NCI-H748 (cell line): ENCODE measurements at regions not wholly inside any gene's neighbourhood (a gene's known extent, or its start where the extent isn't known, plus 50 kb on each side); places are given as distances from the start of the nearest gene placed in this dataset.

Experiments used
- DNase-seq: peaks from one replicate; lab custom pipeline; 2025; ENCODE audit not compliant: unreplicated experiment; lab: John Stamatoyannopoulos, UW

DNA sequence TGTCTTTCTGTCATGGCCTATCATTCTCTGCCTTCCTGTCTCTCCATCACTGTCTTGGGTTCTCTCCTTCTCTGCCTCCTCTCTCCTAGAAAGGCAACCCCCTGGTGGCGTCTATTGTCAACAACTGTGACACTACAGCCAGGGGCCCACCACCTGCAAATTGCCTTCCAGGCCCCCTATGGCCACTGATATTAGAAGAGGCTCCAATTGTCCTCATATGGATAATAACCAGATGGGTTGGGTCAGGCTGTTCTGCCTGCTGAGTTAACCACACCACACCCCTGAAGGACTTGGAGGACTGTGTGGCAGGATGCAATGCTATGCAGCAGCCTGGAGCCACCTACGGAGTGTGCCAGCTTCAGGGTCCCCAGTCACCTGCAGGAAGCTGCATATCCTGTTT is 665.0 kb downstream of the NTRK3 start:
- peak; percentile 21 for DNase-seq

DNA sequence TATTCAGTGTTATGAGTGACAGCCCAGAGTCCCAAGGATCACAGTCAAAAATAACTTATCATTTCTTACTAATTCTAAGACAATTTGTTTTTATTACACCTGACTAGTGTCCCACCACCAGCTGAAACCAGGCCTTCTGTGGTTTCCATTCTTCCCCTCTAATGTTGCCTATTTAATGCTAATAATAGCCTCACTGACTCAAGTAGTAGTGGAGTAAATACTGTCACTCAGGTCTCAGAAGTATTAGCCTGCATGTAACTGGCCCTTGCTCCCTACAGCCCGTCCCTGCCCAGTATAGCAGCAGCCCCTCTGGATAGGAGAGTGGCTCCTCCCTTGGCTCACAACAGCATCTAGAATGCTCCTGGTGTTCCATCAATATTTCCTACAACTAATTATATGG is 665.5 kb downstream of the NTRK3 start:
- DNase-seq, result no peak

GRCh38 chr15:87589134-87589533 is 667.4 kb downstream of the NTRK3 start:
- DNase-seq, result no peak

DNA sequence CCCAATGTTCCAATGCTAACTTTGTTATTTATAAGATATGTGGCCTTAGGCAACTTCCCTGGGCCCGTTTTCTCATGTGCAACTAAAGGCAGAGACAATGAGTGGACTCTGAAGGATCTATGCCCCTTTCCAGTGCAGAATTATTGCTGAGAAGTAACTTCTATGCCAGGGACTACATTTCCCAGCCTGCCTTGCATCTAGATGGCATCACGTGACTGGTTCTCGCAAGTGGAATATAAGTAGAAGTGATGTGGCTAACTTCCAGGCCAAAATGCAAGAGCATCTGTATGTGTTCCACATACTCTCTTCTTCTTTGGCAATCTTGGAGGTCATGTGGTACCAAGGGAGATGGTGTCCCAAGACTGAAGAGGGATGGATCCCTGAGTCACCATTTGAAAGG is 674.4 kb downstream of the NTRK3 start:
- no peak for DNase-seq

DNA sequence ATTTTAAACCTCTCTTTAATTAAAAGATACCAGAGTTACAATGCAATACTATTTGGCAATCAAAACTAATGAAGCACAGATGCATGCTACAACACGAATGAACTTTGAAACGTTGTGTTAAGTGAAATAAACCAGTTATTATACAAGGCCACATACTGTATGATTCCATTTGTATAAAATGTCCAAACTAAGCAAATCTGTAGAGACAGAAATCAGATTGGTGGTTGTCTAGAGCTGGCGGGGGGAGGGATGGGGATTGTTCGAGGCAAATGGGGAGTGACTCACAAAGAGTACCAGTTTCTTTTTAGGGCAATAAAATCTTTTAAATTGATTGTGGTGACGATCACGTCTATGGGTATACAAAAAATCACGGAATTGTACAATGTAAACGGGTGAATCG is 677.0 kb downstream of the NTRK3 start:
- no peak for DNase-seq

- DNase-seq, result no peak
Observed at GRCh38 chr15:87578776-87579175, 677.8 kb downstream of the NTRK3 start.

- no peak for DNase-seq
Observed at GRCh38 chr15:87577336-87577735, 679.2 kb downstream of the NTRK3 start.

DNA sequence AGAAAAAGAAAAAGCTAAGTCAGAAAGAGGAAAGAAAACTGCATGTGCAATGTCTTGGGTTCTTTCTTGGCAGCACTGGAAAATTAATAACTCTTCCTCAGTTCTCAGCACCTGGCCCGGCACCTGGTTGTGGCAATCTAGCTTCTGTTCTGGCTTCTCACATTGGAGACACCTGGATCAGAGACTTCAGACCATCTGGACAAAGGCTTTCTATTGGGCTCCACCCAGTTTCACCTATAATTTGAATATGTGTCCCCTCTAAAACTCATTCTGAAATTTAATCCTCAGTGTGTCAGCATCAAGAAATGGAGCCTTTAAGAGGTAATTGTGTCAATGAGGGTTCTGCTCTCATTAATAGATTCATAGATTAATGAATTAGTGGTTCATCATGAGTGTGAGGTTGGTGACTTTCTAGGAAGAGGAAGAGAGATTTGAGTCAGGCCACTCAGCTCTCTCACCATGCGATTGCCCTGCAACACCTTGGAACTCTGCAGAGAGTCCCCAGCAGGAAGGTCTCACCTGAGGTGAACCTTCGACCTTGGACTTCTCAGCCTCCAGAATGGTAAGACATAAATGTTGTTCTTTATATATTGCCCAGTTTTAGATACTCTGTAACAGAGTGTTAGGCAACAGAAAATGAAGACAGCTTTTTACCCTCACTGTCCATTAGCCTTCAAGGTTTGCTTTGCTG is 679.9 kb downstream of the NTRK3 start:
- DNase-seq, result peak; percentile 32

DNA sequence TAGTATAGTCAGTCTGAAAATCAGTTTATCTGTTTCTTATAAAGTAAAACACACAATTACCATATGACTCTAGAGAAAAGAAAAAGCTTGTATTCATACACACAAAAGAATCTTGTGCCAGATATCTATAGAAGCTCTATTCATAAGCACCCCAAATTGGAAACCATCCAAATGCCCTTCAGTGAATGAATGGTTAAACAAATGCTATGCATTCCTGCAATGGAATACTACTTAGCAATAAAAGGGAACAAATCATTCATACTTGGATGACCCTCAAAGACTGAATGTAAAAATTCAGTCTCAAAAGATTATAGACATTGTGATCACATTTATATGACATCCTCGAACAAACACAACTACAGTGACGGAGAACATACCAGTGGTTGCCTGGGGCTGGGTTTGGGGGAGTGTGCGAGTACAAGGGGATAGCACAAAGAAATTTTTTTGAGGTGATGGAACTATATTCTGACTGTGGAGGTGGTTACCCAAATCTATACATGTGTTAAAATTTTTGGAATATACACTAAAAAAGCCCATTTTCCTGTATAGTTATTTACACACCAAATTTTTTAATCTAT is 680.6 kb downstream of the NTRK3 start:
- DNase-seq, result peak; percentile 25

DNA sequence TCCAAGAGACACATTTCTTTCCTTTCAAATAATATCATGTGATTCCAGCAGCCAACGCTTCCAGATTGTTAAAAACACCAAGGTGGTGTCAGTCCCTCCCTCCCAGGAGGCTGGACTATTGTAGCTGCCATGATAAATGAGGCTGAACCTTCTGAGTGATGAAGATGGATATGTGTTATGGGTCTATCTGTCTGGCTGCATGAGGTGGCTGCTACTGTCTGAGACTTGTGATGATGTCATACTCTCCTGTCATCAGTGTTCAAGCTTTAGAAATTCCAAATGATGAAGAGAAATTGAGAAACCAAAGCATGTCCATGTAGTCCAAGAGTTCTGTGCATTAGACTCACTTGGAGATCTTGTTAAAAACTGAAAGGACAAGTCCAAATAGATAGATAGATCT is 683.0 kb downstream of the NTRK3 start:
- DNase-seq, result no peak

DNA sequence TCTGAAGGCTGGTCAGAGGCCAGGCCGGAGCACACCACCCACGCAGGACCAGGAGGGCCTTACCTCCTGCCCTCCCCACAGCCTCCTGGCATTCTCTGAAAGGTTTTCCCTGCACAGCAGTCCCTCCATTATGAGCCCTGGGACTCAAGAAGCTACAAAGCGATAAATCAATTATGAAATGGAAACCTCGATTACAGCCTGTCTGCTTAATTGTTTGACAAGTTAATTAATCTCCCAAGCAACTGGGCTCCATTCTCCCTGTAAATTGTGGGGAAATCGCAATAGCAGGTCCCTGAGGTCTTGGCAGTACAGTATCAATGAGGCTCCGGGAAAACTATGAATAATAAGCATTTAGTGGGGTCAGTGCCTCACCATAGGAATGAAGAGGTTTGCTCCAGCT is 683.5 kb downstream of the NTRK3 start:
- DNase-seq, result no peak

DNA sequence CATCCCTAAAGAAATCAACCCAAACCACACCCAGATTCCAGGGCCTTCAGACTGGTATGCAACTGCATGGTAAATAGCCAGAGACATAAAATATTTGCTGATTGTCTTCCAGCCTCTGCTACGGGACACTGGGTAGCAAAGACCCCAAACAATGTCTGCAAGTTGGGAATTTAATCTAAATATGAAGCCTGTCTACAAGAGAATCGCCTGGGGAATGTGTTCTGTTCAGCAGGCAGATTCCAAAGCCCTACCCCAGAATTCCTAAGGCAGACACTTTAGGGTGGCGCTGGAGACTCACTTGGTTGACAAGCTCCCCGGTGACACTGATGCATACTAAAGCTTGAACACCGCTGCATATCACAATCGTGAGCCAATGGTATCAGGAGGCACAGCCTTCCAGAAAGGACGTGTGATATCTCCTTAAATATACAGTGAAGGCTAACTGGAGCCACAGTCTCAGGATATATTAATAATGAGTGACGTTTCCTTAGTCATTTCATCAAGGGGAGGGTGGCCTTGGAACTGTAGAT is 684.1 kb downstream of the NTRK3 start:
- DNase-seq, result no peak

- DNase-seq, result no peak
Observed at GRCh38 chr15:87570206-87570605, 686.3 kb downstream of the NTRK3 start.

DNA sequence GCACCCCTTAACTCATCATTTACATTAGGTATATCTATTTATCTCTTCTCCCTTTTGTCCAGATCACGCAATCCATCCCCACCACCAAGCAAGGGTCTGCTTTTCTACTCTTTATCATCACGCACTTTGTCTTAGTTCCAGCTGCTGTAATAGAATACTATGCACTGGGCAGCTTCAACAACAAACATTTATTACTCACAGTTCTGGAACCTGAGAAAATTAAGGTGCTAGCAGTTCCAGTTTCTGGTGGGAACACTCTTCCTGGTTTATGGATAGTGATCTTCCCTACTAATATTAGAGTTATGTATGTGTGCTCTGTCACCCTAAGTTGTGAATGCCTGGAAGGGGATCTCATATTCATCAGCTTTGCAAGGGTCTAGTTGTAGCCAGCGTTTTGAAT is 687.0 kb downstream of the NTRK3 start:
- DNase-seq, result no peak

DNA sequence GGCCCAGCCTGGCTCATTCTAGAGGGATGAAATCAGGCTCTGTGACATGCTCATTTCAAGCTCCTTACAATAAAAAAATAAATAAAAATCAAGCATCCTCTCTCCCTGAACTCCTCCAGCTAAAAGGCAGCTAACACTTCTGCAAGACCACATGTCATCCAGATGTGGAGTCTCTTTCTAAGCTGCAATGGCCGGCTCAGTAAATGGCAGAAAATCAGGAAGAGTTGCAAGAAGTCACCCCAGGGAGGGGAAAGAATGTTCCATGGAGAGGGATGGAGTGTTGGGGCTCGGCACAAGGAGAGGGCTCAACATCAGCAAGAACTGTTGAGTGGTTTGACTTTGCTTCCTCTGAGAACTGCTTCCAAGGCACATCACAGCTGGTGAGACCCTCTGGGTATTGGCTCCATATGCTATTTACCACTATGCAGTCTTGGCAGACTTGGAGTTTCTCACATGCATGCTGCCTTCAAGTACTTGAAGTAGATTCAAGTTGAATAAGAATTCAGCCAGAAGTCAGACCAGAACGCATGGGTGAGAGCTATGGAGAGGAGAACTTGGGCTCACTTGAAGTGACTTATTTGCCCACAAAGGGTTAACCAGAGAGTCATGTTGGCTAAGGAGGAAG is 689.0 kb downstream of the NTRK3 start:
- no peak for DNase-seq

DNA sequence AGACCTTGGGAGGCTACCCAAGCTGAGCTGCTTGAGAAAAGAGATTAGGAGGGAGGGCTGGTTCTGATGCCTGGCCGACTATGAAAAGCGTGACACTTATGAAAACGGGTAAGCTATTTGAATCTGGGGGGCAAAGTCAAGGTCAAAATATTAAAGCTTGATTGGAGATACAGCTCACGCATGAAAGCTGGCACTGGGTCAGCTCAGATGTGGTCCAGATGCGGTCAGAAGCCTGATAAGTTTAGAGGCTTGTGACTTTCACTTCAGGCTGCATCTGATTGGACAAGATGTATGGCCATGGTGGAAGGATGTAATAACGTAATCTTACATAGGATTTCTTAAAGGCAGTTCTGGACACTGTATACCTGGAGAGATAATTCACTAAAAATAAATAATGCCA is 690.3 kb downstream of the NTRK3 start:
- no peak for DNase-seq

DNA sequence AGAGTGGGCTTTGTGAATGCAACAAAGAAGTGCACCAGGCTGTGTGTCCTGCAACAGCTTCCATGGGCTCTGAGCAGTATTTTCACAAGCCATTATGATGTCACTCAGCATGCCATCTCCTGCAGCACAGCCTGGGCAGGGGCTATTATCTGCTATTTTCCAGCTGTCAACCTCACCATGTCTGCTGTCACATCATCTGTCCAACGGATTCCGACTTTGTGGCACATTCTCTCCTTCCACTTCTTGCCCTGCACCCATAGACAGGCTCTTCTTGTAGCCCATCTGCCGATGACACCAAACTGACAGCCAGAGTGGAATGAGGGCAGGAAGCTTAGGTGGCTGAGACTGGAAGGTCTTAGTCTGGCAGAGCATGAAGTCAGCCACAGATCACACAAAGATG is 691.9 kb downstream of the NTRK3 start:
- DNase-seq, result no peak

DNA sequence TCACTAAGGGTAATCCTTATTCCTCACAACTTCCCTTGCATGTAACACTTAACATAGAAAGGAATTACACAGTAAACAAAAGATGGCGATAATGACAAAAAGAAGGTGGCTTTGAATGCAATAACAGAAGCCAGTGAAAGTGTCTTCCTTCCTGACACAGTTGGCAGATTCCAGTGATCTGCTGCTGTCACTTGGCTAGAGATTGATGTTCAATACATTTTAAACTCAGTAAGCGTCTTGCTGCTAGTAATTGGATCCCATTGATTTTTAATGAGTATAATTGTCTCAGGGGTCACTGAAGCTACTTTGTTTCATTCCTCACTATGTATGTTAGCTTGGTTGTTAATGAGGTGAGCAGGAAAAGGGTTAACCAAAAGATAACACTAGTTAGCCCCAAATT is 692.7 kb downstream of the NTRK3 start:
- DNase-seq, result peak; percentile 67

DNA sequence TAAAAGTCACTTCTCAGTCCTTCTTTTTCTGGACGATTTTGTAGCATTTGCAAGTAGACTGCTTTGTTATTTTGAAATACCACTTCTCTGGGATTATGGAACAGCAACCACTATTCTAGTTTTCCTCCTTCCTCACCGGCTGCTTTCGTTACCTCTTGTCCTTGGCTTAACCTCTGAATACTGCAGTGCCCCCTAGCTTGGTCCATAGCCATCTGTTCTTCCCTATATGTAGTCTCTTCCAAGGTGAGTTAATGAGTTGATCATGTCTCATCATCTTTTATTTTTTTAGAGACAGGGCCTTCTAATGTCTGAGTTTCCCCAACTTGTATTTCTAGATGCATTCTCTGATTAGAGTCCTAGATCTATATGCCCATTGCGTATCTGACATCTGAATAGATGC is 694.3 kb downstream of the NTRK3 start:
- DNase-seq, result no peak

GRCh38 chr15:87561641-87562040 is 694.9 kb downstream of the NTRK3 start:
- no peak for DNase-seq

- no peak for DNase-seq
Observed at GRCh38 chr15:87557881-87558280, 698.7 kb downstream of the NTRK3 start.

DNA sequence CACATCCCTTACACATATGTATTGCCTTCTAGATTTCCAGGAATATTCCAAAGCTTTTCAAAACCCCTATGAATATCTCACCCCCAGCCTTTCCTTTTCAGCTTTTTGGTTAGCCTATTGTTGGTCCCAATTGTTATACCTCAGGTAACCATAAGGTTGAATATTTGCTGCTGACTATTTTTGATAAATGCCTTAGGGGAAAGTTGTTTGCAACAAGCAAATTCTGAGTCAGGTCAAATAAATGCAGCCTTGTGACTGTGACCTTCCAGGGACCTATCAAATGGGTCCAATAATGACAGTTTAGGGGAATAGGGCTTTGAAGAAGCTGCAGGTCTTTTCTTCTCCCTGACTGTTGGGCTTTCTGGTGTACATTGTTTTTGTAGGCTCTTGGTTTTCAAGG is 699.7 kb downstream of the NTRK3 start:
- no peak for DNase-seq
